DND-41 (cell line): ENCODE measurements at regions not wholly inside any gene's neighbourhood (a gene's known extent, or its start where the extent isn't known, plus 50 kb on each side); places are given as distances from the start of the nearest gene placed in this dataset.

Experiments used
- CTCF ChIP-seq: IDR thresholded peaks from 2 replicates; pipeline ENCODE4 v1.5.1; 2012; ENCODE audit warnings: borderline replicate concordance, low read length, moderate library complexity, mild to moderate bottlenecking; ENCODE audit not compliant: poor library complexity, severe bottlenecking; ENCODE audit errors: extremely low read depth
- EZH2 ChIP-seq: IDR thresholded peaks from 3 replicates; pipeline ENCODE4 v1.6.1; 2012; ENCODE audit warnings: borderline replicate concordance, low read depth, mild to moderate bottlenecking, moderate library complexity, low read length, inconsistent platforms; ENCODE audit not compliant: severe bottlenecking

GRCh38 chrX:25181775-25182174, 166.0 kb upstream of the ARX start:
- TF ChIP-seq EZH2 (no peak), CTCF (no peak)
